K562 (cell line): ENCODE measurements at regions not wholly inside any gene's neighbourhood (a gene's known extent, or its start where the extent isn't known, plus 50 kb on each side); places are given as distances from the start of the nearest gene placed in this dataset.

ENCODE experiments used
- ATAC-seq: fragments of 200-7000 bp; cut with Tn5 transposase; 3 replicates; pipeline ENCODE4 v1.9.1; 2020; ENCODE audit warnings: moderate library complexity
- BruUV-seq: library from RNA; stranded (reverse); fragments of 400-500 nt; replicated peaks from 2 replicates; lab custom pipeline; 2021; lab: Mats Ljungman, UMichigan
- CTCF ChIA-PET: fragments of 300-600 bp; formaldehyde crosslinking; extraction: SDS; loops from one replicate; lab custom pipeline; 2021; ENCODE audit warnings: low intra/inter-chr PET ratio; lab: Yijun Ruan, JAX
- POLR2A ChIA-PET: fragments of 300-600, 350-650 bp; sonication (Branson Sonifier 250); formaldehyde crosslinking; extraction: SDS; loops from one replicate; lab custom pipeline; 2021; ENCODE audit warnings: antibody characterized with exemption, inconsistent platforms; lab: Yijun Ruan, JAX
- DNase-seq, 4 experiments: peaks; one replicate each; pipeline versions ENCODE4 v3.0.0 to v3.0.0-alpha.2; 2011 to 2018; ENCODE audit warnings: low spot score in 3 of 4, mixed read lengths in 3 of 4; ENCODE audit errors: extremely low read depth in 1 of 4
- FAIRE-seq: peaks from 2 replicates; lab custom pipeline; 2011; peaks lifted over from hg19 to GRCh38; lab: Jason Lieb, UNC
- H2AFZ ChIP-seq: 2 replicates; pipeline ENCODE4 v1.6.0; 2011; ENCODE audit warnings: low read depth, low read length, control low read depth, inconsistent platforms
- H3K27ac ChIP-seq: fragments of 200-600 bp; 3 replicates; pipeline ENCODE4 v1.8.0; 2011; ENCODE audit warnings: low read depth, mild to moderate bottlenecking, control low read depth, inconsistent platforms, low read length, moderate library complexity, mixed read lengths; ENCODE audit errors: extremely low read depth
- H3K27me3 ChIP-seq, 2 experiments: fragments of 300-600 bp in 1 of 2; 2 replicates in 1 of 2; 3 replicates in 1 of 2; pipeline versions ENCODE4 v1.6.0 to v1.8.0; 2011; ENCODE audit warnings: inconsistent platforms in 2 of 2, low read length in 2 of 2, mild to moderate bottlenecking in 1 of 2, mixed read lengths in 1 of 2, moderate library complexity in 1 of 2; ENCODE audit not compliant: control insufficient read depth in 2 of 2, insufficient read depth in 2 of 2
- H3K36me3 ChIP-seq: fragments of 300-600 bp; 3 replicates; pipeline ENCODE4 v1.8.0; 2011; ENCODE audit warnings: mild to moderate bottlenecking, low read length, inconsistent platforms; ENCODE audit not compliant: control insufficient read depth, insufficient read depth
- H3K4me1 ChIP-seq, 2 experiments: fragments of 200-600 bp in 1 of 2; replicated peaks in 1 of 2; 2 replicates in 1 of 2; 3 replicates in 1 of 2; pipeline versions ENCODE4 v1.5.1 to v1.8.0; 2011; ENCODE audit warnings: inconsistent platforms in 2 of 2, low read length in 2 of 2, mild to moderate bottlenecking in 1 of 2, mixed read lengths in 1 of 2, moderate library complexity in 1 of 2; ENCODE audit not compliant: control insufficient read depth in 2 of 2, insufficient read depth in 2 of 2
- H3K4me2 ChIP-seq: 2 replicates; pipeline ENCODE4 v1.6.1; 2011; ENCODE audit warnings: low read length, control low read depth, inconsistent platforms, mixed read lengths; ENCODE audit not compliant: insufficient read depth
- H3K4me3 ChIP-seq: fragments of 200-600 bp; sonication (generic), shearing (Covaris generic); 2 replicates; pipeline ENCODE4 v1.5.1; 2016; ENCODE audit warnings: control low read depth, inconsistent platforms
- H3K79me2 ChIP-seq: fragments of 200-600 bp; 3 replicates; pipeline ENCODE4 v1.8.0; 2011; ENCODE audit warnings: low read length, inconsistent platforms; ENCODE audit not compliant: control insufficient read depth, insufficient read depth
- H3K9ac ChIP-seq, 2 experiments: 2 replicates each; pipeline versions ENCODE4 v1.6.0 to v1.6.1; 2011; ENCODE audit warnings: low read depth in 2 of 2, low read length in 2 of 2, control low read depth in 1 of 2, inconsistent platforms in 1 of 2, mild to moderate bottlenecking in 1 of 2, mixed read lengths in 1 of 2; ENCODE audit not compliant: insufficient read depth in 1 of 2
- H3K9me1 ChIP-seq: one replicate; pipeline ENCODE4 v1.6.0; 2011; ENCODE audit warnings: inconsistent platforms, mild to moderate bottlenecking, low read length, moderate library complexity; ENCODE audit not compliant: control insufficient read depth, insufficient read depth
- H3K9me3 ChIP-seq: replicated peaks from 2 replicates; pipeline ENCODE4 v1.5.1; 2011; ENCODE audit warnings: low read depth, low read length, inconsistent platforms; ENCODE audit not compliant: control insufficient read depth, insufficient read depth
- H4K20me1 ChIP-seq: replicated peaks from 2 replicates; pipeline ENCODE4 v1.6.1; 2011; ENCODE audit warnings: low read length, inconsistent platforms, mixed read lengths; ENCODE audit not compliant: control insufficient read depth, insufficient read depth
- C11orf30 ChIP-seq: fragments of 450-650 bp; IDR thresholded peaks from 2 replicates; pipeline ENCODE4 v1.6.1; 2016; ENCODE audit warnings: low read depth, mild to moderate bottlenecking
- E2F8 ChIP-seq: fragments of 450-650 bp; IDR thresholded peaks from 2 replicates; pipeline ENCODE4 v1.7.1; 2018; ENCODE audit warnings: mild to moderate bottlenecking, low read depth; ENCODE audit not compliant: partially characterized antibody
- HINFP ChIP-seq: fragments of 450-650 bp; conservative IDR thresholded peaks from 2 replicates; pipeline ENCODE4 v1.6.1; 2016; ENCODE audit warnings: missing genetic modification characterization, low read depth, mild to moderate bottlenecking, control low read depth, missing compliant biosample characterization
- MAFF ChIP-seq: IDR thresholded peaks from 2 replicates; pipeline ENCODE4 v1.6.1; 2012; ENCODE audit warnings: low read length, improper control_type of control experiment
- MAFG ChIP-seq: fragments of 450-650 bp; conservative IDR thresholded peaks from 2 replicates; pipeline ENCODE4 v1.6.1; 2016; ENCODE audit warnings: missing genetic modification characterization, missing compliant biosample characterization
- MAFK ChIP-seq: IDR thresholded peaks from 2 replicates; pipeline ENCODE4 v1.6.1; 2011; ENCODE audit warnings: low read length, improper control_type of control experiment
- MED1 ChIP-seq: sonication (generic); formaldehyde crosslinking; IDR thresholded peaks from 2 replicates; pipeline ENCODE4 v1.8.1; 2023; ENCODE audit warnings: missing genetic modification reagents, borderline replicate concordance
- ZNF316 ChIP-seq: fragments of 450-650 bp; IDR thresholded peaks from 2 replicates; pipeline ENCODE4 v1.6.1; 2016
- WGBS: fragments of 100-300 bp; shearing (Covaris generic); methylation state at CpG from one replicate; pipeline ENCODE4 v1.1.6; 2016; ENCODE audit warnings: low coverage, mixed read lengths; ENCODE audit not compliant: insufficient coverage; ENCODE audit errors: missing lambda C conversion rate; 5-methylcytosine and 5-hydroxymethylcytosine counted together
- in situ Hi-C: fragments of 300-500 bp; cut with MboI; formaldehyde crosslinking; loops from 4 replicates; pipeline ENCODE4 v1.15.0; 2018; ENCODE audit warnings: inconsistent platforms, mixed read lengths
- intact Hi-C: fragments of 100-400 bp; cut with micrococcal nuclease; formaldehyde crosslinking; loops from 2 replicates; pipeline ENCODE4 v1.14.2; 2022

GRCh38 chr3:182124716-182125115 lies 413.0 kb downstream of the SOX2 start:
- Histone ChIP-seq H4K20me1 (no peaks in the 10 kb centered on the region), H3K4me3 (no peak overlapping the region), H3K4me2 (no peak overlapping the region), H2AFZ (no peak overlapping the region), H3K79me2 (no peaks in the 10 kb centered on the region), H3K36me3 (no peaks in the 10 kb centered on the region), H3K9ac (no peak overlapping the region), H3K9me1 (no peaks in the 10 kb centered on the region), H3K27me3 (no peaks in the 10 kb centered on the region), H3K4me1 (no peaks in the 10 kb centered on the region), H3K27ac (no peak overlapping the region), H3K9me3 (no peaks in the 10 kb centered on the region)
- CTCF ChIA-PET = no interaction called here
- 0% methylated on average over 1 of the region's 1 CpG for WGBS
- ATAC-seq (no peak), FAIRE-seq (no peak), DNase-seq (no peak)
- no peak for TF ChIP-seq E2F8
- TF ChIP-seq C11orf30 = peak; percentile 33; the same call in 1 of the 2 replicates
- peak; percentile 62; the same call in 1 of the 2 replicates for TF ChIP-seq MAFK
- no peak for TF ChIP-seq HINFP (tag)
- TF ChIP-seq MAFG (tag) = peak; percentile 37; the same call in 1 of the 2 replicates
- peak; percentile 61; the same call in 1 of the 2 replicates for TF ChIP-seq ZNF316
- TF ChIP-seq MED1 = no peak
- TF ChIP-seq MAFF = peak; percentile 68
- in situ Hi-C loops = no loop called here
- intact Hi-C loops = no loop called here
- POLR2A ChIA-PET = no interaction called here
- no TSS peak for BruUV-seq
